Fibroblast of villous mesenchyme (primary cell): ENCODE measurements at regions not wholly inside any gene's neighbourhood (a gene's known extent, or its start where the extent isn't known, plus 50 kb on each side); places are given as distances from the start of the nearest gene placed in this dataset.

Experiments
- DNase-seq: peaks from one replicate; pipeline ENCODE4 v3.0.0-alpha.2; 2010; ENCODE audit warnings: low read depth
- H3K4me3 ChIP-seq: 2 replicates; pipeline ENCODE4 v1.5.1; 2011; ENCODE audit warnings: low read depth, mild to moderate bottlenecking, low read length
- TF ChIP-seq, protein P1 (sequence below): IDR thresholded peaks from 2 replicates; pipeline ENCODE4 v1.5.1; 2012; ENCODE audit warnings: low read depth, mild to moderate bottlenecking, low read length; ENCODE audit not compliant: insufficient read depth

DNA sequence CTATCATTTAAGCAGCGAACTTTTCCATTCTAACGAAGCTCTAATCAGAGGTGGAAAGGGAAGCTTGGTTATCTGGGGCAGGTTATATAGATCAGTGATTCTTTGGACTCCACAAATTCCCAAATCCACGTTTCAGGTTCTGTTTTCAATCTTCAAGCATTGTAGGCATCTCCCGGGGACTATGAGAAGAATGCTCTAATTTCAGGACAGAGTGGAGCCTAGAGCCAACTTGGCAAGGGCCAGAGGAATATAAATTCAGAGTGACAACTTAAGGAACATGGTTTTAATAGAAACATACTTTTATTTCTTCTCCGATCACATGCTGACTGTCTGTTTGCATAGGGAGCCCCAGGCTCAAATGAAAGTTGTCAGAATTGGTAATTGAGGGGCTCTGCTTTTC is 514.0 kb upstream of the KLF4 start:
- DNase-seq = no peak
- H3K4me3 ChIP-seq = no peak overlapping the region
- TF ChIP-seq, protein P1, sequence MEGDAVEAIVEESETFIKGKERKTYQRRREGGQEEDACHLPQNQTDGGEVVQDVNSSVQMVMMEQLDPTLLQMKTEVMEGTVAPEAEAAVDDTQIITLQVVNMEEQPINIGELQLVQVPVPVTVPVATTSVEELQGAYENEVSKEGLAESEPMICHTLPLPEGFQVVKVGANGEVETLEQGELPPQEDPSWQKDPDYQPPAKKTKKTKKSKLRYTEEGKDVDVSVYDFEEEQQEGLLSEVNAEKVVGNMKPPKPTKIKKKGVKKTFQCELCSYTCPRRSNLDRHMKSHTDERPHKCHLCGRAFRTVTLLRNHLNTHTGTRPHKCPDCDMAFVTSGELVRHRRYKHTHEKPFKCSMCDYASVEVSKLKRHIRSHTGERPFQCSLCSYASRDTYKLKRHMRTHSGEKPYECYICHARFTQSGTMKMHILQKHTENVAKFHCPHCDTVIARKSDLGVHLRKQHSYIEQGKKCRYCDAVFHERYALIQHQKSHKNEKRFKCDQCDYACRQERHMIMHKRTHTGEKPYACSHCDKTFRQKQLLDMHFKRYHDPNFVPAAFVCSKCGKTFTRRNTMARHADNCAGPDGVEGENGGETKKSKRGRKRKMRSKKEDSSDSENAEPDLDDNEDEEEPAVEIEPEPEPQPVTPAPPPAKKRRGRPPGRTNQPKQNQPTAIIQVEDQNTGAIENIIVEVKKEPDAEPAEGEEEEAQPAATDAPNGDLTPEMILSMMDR = no peak

DNA sequence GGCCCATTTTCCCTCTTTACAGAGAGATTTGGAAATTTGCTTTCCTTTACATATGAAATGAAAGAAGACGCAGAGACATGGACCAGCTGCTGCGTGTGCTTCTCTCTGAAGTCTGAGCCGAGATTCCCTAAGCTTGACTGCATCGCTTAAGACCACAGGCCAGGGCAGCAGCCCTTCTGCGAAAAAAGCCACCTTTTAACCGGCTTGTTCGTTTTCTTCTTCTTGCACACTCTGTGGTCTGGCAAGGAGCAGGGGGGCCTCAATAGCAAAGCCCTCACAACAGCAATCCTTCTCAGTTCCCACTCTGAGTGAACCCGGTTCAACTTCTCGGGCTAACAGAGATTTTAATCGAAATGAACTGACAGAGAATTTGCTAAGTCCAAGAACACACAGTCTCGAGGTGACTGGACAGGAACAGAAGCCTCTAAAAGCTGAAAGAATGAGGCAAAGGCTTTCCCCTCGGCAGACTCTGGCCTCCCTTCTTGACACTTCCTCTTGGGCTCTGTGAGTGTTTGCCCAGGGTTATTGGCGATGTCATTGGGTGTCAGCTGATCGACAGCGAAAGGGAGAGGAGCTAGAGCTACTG is 512.9 kb upstream of the KLF4 start:
- DNase-seq = peak; percentile 80
- TF ChIP-seq, protein P1 = no peak
- H3K4me3 ChIP-seq = no peak overlapping the region

DNA sequence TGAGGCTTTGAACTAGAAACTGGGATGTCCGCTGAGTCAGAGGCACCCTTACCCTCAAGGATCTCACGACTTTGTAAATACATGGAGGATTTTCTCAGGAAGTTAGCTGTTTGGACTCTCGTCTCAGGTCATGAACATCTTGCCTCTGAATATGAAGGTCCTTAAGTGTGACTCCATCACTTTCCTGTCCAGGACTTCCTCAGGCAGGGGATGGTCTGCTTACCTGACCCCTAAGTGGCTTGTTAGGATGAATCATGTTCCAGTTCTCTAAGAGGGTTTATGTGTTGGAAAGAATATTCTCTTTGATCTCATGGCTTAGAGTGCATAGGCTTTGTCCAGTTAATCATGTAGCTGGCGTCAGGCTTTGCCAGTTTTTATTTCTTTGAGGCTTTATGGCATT is 511.7 kb upstream of the KLF4 start:
- no peak overlapping the region for H3K4me3 ChIP-seq
- DNase-seq = peak; percentile 4
- TF ChIP-seq, protein P1 = no peak

DNA sequence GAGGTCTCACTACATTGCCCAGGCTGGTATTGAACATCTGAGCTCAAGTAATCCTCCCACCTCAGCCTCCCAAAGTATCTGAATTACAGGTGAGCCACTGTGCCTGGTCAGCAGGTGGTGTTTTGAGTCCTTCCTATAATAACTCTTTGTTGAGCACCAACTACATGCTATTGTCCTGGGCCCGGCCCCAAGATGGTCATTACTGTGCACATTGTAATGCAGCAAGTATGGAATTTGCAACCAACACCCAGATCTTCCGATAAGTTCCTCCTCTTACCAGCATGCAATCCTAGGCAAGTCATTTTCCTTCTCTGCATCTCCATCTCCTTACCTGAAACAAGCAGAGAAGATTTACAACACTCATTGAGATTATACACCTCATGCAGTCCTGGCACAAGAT is 510.3 kb upstream of the KLF4 start:
- no peak overlapping the region for H3K4me3 ChIP-seq
- no peak for DNase-seq
- TF ChIP-seq, protein P1 = no peak

DNA sequence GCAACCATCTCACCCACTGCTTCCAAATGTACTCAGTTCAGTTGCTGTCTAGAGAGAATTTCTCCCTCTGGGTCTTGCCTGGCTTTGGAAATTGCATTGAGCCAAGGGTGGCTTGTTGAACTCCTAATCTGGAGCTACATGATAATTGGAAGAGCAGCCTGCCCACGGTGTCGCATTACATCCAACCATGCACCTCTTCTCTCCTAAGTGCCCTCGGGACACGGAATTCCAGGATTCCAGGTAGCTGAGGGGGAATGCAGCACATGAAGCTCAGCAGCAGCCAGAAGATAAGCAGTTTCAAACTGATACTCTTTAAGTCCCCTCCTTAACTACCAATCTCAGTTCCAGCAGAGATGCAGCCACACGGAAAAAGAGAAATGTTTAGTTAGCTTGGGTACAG is 509.4 kb upstream of the KLF4 start:
- no peak overlapping the region for H3K4me3 ChIP-seq
- no peak for DNase-seq
- TF ChIP-seq, protein P1 = no peak

DNA sequence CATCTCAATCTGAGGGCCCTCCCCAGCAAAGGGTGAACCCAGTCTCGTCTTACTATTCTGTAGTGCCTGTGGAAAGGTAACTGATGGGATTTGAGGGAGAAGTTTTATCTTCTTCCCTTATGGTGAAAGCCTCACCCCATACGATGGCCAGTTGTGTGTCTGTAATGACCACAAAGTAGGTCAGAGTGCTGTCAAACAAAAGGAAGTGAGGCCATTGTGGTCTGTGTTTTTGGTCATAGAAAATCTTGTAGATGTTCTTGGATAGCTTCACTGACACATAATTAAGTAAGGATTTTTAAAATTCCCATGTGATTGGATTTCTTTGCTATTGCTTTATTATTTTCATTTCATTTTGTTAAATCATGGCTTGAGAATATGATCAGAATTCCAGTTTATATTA is 505.1 kb upstream of the KLF4 start:
- DNase-seq = peak; percentile 6
- TF ChIP-seq, protein P1 = no peak
- H3K4me3 ChIP-seq = no peak overlapping the region

DNA sequence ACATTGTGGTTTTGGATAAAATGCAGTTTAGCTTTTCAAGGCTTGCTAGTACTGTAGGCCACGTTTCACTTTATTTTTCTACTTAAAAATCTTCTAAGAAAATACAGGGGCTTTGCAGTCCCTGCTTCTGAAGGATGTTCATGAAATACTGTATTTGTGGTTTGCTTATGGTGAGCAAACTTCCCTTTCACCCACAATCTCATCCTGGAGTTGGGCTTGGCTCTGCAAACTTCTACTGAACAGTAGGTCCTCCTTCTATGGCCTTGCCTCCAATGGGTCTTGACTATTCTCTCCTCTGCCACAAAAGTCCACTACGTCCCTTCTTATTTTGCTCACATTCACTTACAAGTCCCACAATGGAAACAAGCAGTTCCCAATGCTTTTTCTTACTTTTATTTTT is 502.7 kb upstream of the KLF4 start:
- no peak overlapping the region for H3K4me3 ChIP-seq
- TF ChIP-seq, protein P1 = no peak

More for the DNA sequence above, 502.7 kb upstream of the KLF4 start:
- DNase-seq = no peak
